Left forelimb (tissue), 1 donor: ENCODE measurements at regions not wholly inside any gene's neighbourhood (a gene's known extent, or its start where the extent isn't known, plus 50 kb on each side); places are given as distances from the start of the nearest gene placed in this dataset.

Experiments used
- DNase-seq: peaks from one replicate; pipeline ENCODE4 v3.0.0-alpha.2; 2018; ENCODE audit warnings: low spot score

- DNase-seq, result no peak
Observed at GRCh38 chr14:61847861-61848260, 85.6 kb downstream of the SNAPC1 start.

GRCh38 chr14:61854898-61855297, 92.7 kb downstream of the SNAPC1 start:
- no peak for DNase-seq

GRCh38 chr14:61860294-61860918, 98.2 kb downstream of the SNAPC1 start:
- DNase-seq, result no peak

- DNase-seq, result no peak
Observed at GRCh38 chr14:61861320-61861865, 99.2 kb downstream of the SNAPC1 start.

GRCh38 chr14:61864329-61864898, 102.2 kb downstream of the SNAPC1 start:
- DNase-seq, result no peak

DNA sequence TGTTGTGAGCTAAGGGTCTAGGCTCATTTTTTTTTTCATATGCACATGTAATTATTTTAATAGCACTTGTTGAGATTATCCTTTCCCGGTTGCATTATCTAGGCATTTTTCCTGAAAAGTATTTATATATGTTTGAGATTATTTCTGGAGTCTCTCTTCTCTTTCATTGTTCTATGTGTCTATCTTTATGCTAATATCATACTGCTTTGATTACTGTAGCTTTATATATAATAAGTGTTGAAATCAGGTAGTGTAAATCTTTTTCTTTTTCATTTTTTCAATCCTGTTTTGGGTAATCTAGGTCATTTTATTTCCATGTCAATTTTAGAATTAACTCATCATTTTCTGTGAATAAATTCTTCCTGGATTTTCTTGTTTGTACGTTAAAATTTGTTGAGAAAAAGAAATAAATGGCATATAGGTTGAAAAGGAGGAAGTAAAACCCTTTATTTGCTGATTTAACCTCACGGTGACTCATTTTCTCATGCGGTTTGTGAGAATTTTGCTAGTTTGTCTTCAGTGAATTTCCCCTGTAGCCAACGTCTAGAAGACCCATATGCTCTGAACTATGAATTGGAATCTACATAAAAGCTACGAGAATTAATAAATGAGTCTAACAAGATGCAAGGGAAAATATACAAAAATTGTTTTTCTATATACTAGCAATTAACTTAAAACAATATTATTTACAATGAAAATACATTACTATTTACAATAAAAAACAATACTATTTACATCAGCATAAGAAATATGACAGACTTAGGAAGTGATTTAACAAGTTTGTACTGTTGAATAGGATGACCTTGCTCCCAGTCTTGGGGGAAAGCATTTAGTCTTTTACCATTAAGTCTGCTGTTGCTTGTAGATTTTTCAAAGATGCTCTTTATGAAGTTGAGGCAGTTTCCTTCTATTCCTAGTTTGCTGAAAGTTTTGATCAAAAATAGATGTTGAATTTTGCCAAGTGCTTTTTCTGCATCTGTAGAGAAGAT, 105.0 kb downstream of the SNAPC1 start:
- no peak for DNase-seq

DNA sequence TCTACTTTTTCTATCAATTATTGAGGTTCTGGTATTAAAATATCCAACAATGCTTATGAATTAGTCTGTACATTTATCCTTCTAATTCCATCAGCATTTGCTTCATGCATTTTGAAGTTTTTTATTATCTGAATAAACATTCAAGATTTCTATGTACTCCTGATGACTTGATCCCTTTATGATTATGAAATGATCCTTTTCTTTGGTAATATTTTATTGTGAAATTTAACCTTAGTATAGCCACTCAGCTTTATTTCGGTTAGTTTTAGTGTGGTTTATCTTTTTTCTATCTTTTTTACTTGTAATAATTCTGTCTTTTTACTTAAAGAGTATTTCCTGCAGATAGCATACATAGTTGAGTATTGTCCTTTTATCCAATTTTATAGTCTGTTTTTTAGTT, 106.6 kb downstream of the SNAPC1 start:
- DNase-seq, result no peak

- DNase-seq, result no peak
Observed at GRCh38 chr14:61870163-61870562, 107.9 kb downstream of the SNAPC1 start.

DNA sequence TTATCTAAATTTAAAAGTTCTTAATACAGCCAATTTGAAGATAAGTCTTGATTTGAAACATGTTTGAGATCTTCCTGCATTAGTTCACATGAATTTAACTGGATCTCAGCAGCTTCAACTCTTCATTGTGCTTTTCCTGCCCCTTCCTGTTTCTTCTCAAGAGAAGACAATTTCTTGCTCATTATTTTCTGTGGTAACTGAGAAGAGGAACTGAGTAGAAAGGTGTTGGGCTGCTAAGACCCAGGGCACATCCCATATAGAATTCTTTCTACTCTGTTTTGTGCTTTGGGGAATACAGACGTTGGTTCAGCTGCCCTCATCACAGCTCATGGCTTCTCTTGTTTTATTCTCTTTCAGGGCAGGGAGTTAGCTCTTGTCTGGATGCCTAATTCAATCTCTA, 110.2 kb downstream of the SNAPC1 start:
- DNase-seq, result no peak

GRCh38 chr14:61875483-61875882, 113.3 kb downstream of the SNAPC1 start:
- no peak for DNase-seq

- no peak for DNase-seq
Observed at GRCh38 chr14:61876362-61877034, 114.3 kb downstream of the SNAPC1 start.

DNA sequence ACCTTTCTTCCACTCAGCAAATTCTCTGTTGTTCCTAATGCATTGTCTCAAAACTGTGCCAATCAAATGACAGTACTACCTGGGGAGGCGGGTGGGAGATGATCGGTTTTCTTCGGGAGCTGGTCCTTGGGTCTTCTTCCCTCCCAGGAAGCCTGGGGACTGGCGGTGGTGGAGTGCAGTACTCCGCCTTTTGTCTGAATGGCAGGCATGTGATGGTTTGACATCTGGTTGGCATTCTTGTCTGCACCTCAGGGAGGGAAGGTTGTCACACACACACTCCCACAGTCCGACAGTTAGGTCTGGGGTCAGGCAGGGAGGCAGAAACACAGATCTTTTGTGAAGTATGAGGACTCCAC, 114.8 kb downstream of the SNAPC1 start:
- DNase-seq, result no peak

DNA sequence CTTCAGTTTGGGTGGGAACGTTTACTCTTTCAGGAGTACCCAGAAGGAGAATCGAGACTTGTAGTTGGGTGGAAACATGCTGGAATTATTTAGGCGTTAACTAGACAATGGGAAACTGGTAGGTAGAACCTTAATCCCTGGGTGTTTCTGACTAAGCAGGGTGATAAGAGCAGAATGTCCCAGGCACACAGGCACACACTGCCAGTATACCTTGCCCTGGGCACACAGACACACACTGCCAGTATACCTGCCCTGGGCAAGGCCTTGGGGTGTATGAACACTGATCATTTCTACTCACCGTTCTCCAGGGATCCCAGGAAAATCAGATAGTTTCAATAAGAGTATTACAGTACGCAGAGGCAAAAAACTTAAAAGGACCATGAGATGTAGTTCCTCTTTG, 115.5 kb downstream of the SNAPC1 start:
- DNase-seq, result no peak

GRCh38 chr14:61878931-61879330, 116.7 kb downstream of the SNAPC1 start:
- no peak for DNase-seq

- no peak for DNase-seq
Observed at GRCh38 chr14:61881046-61881445, 118.8 kb downstream of the SNAPC1 start.

DNA sequence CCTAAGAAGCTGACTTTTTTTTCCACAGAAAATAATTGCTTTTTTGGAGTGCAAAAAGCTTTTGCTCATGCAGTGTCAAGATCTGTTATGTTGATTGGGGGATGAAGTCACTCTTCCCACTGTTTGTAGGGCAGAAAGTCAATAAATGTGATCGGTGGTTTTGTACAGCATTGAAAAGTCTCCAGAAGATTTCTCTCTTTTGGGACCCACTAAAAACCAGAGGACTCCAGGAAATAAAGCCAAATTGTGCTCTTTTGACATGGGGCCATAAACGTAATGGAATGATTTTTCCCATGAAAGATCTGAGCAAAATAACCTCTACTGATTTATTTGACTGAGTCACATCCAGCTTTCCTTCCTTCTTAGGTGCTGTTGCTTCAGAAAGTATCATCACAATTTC, 122.5 kb downstream of the SNAPC1 start:
- DNase-seq, result no peak

- no peak for DNase-seq
Observed at GRCh38 chr14:61885203-61885961, 123.2 kb downstream of the SNAPC1 start.

- no peak for DNase-seq
Observed at GRCh38 chr14:61887628-61888027, 125.4 kb downstream of the SNAPC1 start.

DNA sequence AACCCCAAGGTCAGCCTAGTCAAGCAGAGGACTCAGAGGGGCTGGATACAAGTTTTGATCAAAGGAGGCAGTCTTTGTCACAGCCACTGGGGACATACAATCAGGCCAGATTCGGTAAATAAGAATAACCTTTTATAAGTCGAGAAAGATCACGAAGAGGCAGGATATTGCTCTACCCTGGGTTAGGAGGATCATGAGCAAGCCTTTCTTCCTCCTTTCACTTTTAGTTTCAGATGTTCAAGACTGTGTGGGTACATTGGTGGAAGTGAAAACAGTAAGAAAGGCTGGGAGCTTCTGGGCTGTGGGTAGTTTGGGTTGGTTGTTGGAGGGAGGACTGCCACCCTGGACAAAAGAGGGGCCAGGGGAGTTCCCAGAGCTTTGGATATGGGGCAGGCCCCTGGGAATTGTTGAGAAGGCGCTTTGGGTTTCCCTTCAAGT, 127.7 kb downstream of the SNAPC1 start:
- DNase-seq, result no peak

DNA sequence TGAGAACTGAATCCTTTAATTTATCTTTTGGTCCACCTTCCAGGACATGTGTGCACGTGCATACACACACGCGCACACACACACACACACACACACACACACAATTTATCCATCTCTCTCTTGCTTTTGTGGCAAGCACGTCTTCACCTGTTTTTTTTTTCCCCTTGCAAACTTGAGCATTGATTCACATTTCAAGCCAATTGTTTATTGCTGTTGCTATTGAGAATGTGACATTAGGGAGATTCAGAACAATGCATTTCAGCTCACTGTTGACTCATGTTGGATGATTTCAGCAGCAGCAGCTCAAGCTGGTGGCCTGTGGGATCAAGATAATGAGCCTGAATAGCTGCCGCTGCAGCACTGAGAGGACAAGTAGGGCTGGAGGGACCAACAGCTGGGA, 128.9 kb downstream of the SNAPC1 start:
- no peak for DNase-seq

GRCh38 chr14:61891810-61892209, 129.6 kb downstream of the SNAPC1 start:
- no peak for DNase-seq
